Loucy (cell line): ENCODE measurements at regions not wholly inside any gene's neighbourhood (a gene's known extent, or its start where the extent isn't known, plus 50 kb on each side); places are given as distances from the start of the nearest gene placed in this dataset.

Experiments
- H2AFZ ChIP-seq: fragments of 200-600 bp; sonication (generic); 2 replicates; pipeline ENCODE4 v1.6.0; 2016; ENCODE audit warnings: antibody characterized with exemption, mild to moderate bottlenecking, low read length, moderate library complexity
- H3F3A ChIP-seq: fragments of 200-600 bp; 2 replicates; pipeline ENCODE4 v1.6.0; 2016; ENCODE audit warnings: antibody characterized with exemption, low read depth, mild to moderate bottlenecking
- H3K27me3 ChIP-seq: fragments of 200-600 bp; sonication (generic); 2 replicates; pipeline ENCODE4 v1.6.1; 2014; ENCODE audit warnings: low read length, mild to moderate bottlenecking; ENCODE audit not compliant: insufficient read depth, poor library complexity, severe bottlenecking
- H3K36me3 ChIP-seq: fragments of 200-600 bp; sonication (generic); 2 replicates; pipeline ENCODE4 v1.6.1; 2016; ENCODE audit warnings: low read length; ENCODE audit not compliant: insufficient read depth
- H3K4me1 ChIP-seq: fragments of 200-600 bp; sonication (generic); 2 replicates; pipeline ENCODE4 v1.5.1; 2014; ENCODE audit warnings: low read length, mild to moderate bottlenecking; ENCODE audit not compliant: insufficient read depth, poor library complexity, severe bottlenecking
- H3K4me2 ChIP-seq: fragments of 200-600 bp; sonication (generic); 2 replicates; pipeline ENCODE4 v1.6.0; 2014; ENCODE audit warnings: antibody characterized with exemption, low read length, low read depth, mild to moderate bottlenecking; ENCODE audit not compliant: poor library complexity, severe bottlenecking
- H3K4me3 ChIP-seq: fragments of 200-600 bp; sonication (generic); 2 replicates; pipeline ENCODE4 v1.5.1; 2014; ENCODE audit warnings: low read length, mild to moderate bottlenecking, mixed read lengths; ENCODE audit not compliant: poor library complexity, severe bottlenecking
- H3K79me2 ChIP-seq: fragments of 200-600 bp; sonication (generic); 2 replicates; pipeline ENCODE4 v1.6.1; 2014; ENCODE audit warnings: low read length; ENCODE audit not compliant: insufficient read depth
- H3K9ac ChIP-seq: fragments of 200-600 bp; sonication (generic); 2 replicates; pipeline ENCODE4 v1.6.0; 2014; ENCODE audit warnings: mild to moderate bottlenecking, low read depth, low read length, moderate library complexity; ENCODE audit not compliant: poor library complexity, severe bottlenecking
- H3K9me2 ChIP-seq: fragments of 200-600 bp; sonication (generic); replicated peaks from 2 replicates; pipeline ENCODE4 v1.6.1; 2016; ENCODE audit warnings: low read depth, low read length, mixed read lengths
- H3K9me3 ChIP-seq: fragments of 200-600 bp; sonication (generic); 2 replicates; pipeline ENCODE4 v1.6.1; 2014; ENCODE audit warnings: mild to moderate bottlenecking, antibody characterized with exemption, low read length, low read depth; ENCODE audit not compliant: insufficient read depth
- H4K20me1 ChIP-seq: fragments of 200-600 bp; sonication (generic); 2 replicates; pipeline ENCODE4 v1.6.0; 2014; ENCODE audit warnings: antibody characterized with exemption, low read length, mild to moderate bottlenecking; ENCODE audit not compliant: insufficient read depth, poor library complexity, severe bottlenecking
- EZH2phosphoT487 ChIP-seq: fragments of 200-600 bp; IDR thresholded peaks from 2 replicates; pipeline ENCODE4 v1.6.1; 2018; ENCODE audit warnings: antibody characterized with exemption, mild to moderate bottlenecking, moderate library complexity, borderline replicate concordance
- TF ChIP-seq, protein P1 (sequence below): fragments of 200-600 bp; sonication (generic); conservative IDR thresholded peaks from 2 replicates; pipeline ENCODE4 v1.5.1; 2014; ENCODE audit warnings: mild to moderate bottlenecking, antibody characterized with exemption, low read length

DNA sequence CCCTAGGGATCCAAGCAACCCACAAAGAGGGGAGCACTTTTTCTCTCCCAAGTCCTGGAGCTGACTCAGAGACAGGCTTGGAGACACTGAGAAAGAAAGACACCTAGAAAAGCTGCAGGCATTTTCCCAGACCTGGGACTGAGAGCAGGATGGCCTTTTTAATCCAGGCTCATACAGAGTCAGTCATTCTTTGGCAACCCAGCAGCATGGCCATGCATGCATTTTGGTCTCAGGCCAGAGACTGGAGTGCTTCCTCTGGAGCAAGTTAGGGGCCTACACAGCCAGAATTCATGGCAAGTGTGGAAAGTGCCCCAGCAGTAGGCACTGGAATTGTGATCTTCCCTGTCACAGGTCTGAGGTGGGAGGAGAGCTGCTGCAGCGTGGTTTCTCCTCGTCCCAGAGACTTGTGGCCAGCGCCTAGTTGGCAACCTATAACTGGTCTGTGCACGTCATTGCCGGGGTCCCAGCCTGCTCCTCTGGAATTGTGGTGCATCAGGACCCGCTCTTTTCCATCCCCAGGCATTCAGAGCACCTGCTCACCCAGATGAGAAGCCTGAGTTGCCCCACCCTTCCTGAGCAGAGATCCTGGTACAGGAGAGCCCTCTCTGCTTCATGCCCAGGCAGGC lies 231.9 kb upstream of the RAB6C start:
- TF ChIP-seq, protein P1, sequence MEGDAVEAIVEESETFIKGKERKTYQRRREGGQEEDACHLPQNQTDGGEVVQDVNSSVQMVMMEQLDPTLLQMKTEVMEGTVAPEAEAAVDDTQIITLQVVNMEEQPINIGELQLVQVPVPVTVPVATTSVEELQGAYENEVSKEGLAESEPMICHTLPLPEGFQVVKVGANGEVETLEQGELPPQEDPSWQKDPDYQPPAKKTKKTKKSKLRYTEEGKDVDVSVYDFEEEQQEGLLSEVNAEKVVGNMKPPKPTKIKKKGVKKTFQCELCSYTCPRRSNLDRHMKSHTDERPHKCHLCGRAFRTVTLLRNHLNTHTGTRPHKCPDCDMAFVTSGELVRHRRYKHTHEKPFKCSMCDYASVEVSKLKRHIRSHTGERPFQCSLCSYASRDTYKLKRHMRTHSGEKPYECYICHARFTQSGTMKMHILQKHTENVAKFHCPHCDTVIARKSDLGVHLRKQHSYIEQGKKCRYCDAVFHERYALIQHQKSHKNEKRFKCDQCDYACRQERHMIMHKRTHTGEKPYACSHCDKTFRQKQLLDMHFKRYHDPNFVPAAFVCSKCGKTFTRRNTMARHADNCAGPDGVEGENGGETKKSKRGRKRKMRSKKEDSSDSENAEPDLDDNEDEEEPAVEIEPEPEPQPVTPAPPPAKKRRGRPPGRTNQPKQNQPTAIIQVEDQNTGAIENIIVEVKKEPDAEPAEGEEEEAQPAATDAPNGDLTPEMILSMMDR = no peak
- no peak for TF ChIP-seq EZH2phosphoT487
- H3K9ac ChIP-seq = no peak overlapping the region
- H3K79me2 ChIP-seq = no peaks in the 10 kb centered on the region
- no peak overlapping the region for H3K4me2 ChIP-seq
- H4K20me1 ChIP-seq = no peaks in the 10 kb centered on the region
- H3K4me3 ChIP-seq = no peak overlapping the region
- no peaks in the 10 kb centered on the region for H3F3A ChIP-seq
- no peak overlapping the region; the same call in 1 of the 2 replicates for H2AFZ ChIP-seq
- peaks cover 8% of the 10 kb centered on the region for H3K4me1 ChIP-seq
- no peaks in the 10 kb centered on the region for H3K9me3 ChIP-seq
- H3K27me3 ChIP-seq = no peaks in the 10 kb centered on the region
- H3K36me3 ChIP-seq = no peaks in the 10 kb centered on the region
- no peaks in the 10 kb centered on the region for H3K9me2 ChIP-seq

DNA sequence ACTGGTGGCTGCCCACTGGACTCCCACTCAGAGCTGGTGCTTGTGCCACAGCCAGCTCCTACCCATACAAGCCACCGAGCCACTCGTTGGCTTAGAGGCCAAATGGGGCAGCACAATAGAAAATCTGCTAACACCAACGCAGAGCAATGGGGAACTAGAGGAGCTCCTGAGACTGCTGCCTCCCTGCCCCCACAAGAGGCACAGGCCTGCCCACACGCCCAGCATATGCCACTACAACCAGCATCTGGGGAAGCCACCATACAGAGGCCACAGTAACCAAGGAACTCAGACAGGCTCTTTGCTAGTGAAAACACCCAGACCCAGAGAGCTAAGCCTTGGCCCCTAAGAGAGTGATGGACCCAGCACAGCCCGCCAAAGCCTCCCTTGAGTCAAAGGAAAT lies 231.2 kb upstream of the RAB6C start:
- no peaks in the 10 kb centered on the region for H4K20me1 ChIP-seq
- no peaks in the 10 kb centered on the region for H3K79me2 ChIP-seq
- no peaks in the 10 kb centered on the region for H3K36me3 ChIP-seq
- no peaks in the 10 kb centered on the region for H3K9me3 ChIP-seq
- H3K9me2 ChIP-seq = no peaks in the 10 kb centered on the region
- H3K27me3 ChIP-seq = no peaks in the 10 kb centered on the region
- H3K4me1 ChIP-seq = peaks cover 8% of the 10 kb centered on the region
- TF ChIP-seq, protein P1 = no peak
- H3F3A ChIP-seq = no peaks in the 10 kb centered on the region
- H3K4me3 ChIP-seq = no peak overlapping the region
- peak overlapping the region; percentile 74 for H2AFZ ChIP-seq
- H3K4me2 ChIP-seq = peak overlapping the region; percentile 8
- no peak overlapping the region for H3K9ac ChIP-seq

DNA sequence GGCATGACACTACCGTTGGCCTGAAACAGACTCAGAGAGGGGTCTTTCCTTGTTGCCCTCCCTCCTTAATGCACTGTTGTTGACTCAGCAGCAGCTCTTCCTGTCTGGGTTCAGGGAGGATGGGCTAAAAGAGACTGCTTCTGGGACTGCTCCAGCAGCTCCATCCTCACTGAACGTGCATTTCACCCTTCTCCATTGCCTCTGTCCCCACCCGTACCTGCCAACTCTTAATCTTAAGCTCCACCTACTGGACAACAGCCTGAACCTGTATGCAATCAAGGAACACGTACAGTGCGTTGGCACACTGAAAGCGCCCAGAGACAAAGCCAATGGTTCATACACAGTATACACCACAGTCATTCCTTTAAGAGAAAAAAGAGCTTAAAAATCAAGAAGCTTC lies 230.8 kb upstream of the RAB6C start:
- Histone ChIP-seq H3K79me2 (no peaks in the 10 kb centered on the region), H3K9me3 (no peaks in the 10 kb centered on the region), H3K27me3 (no peaks in the 10 kb centered on the region), H3K4me2 (peak overlapping the region; percentile 8), H4K20me1 (no peaks in the 10 kb centered on the region), H3K4me3 (no peak overlapping the region), H3F3A (no peaks in the 10 kb centered on the region), H3K36me3 (no peaks in the 10 kb centered on the region), H2AFZ (peak overlapping the region; percentile 74), H3K4me1 (peaks cover 8% of the 10 kb centered on the region), H3K9ac (no peak overlapping the region), H3K9me2 (no peaks in the 10 kb centered on the region)
- TF ChIP-seq, protein P1 = peak; percentile 53
- TF ChIP-seq EZH2phosphoT487 = no peak
